Lung microvascular endothelial cell (primary cell): ENCODE measurements at regions not wholly inside any gene's neighbourhood (a gene's known extent, or its start where the extent isn't known, plus 50 kb on each side); places are given as distances from the start of the nearest gene placed in this dataset.
"Not testable (repeated sequence)": the region's sequence is repeated elsewhere in the genome, so short reads cannot be mapped to it uniquely, and the experiment has no call there.

Experiments used
- DNase-seq, 2 donors: peaks; one replicate each; pipeline versions ENCODE4 v3.0.0 to v3.0.0-alpha.2; 2010; ENCODE audit warnings: low read depth in 2 of 2

- no peak for DNase-seq
These were observed 565.2 kb downstream of the TOX3 start for GRCh38 chr16:51981725-51982124.

DNA sequence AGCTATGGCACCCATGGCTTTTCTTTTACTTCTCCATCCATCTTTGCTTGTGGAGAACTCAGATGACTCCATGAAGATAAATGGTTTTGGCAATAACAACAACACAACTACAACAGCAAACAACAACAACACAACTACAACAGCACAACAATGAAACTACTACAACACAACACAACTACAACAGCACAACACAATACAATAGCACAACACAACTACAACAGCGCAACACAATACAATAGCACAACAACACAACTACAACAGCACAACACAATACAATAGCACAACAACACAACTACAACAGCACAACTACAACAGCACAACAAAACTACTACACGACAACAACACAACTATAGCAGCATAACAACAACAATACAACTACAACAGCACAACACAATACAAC is 569.4 kb downstream of the TOX3 start:
- not testable (repeated sequence) for DNase-seq

GRCh38 chr16:51971184-51971583 is 575.8 kb downstream of the TOX3 start:
- peak; percentile 6 to 26 for DNase-seq

DNA sequence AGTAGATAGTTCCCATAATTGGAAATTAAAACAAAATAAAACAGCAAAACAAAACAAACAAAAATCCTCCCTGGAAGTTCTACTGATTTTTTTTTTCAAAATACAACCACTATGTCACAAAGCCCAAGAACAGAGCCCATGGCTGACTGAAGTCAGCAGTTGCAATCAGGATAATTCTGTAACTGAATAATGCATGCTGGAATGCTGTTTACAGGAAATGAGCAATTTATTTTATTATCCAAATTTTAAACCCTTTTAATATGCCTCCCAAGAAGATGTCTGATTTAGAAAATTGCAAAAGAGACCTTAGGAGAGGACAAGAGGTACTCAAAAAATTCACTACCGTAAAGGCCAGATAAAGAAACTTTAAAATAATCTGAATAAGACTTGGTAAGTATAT is 578.2 kb downstream of the TOX3 start:
- DNase-seq = no peak

- DNase-seq = no peak
These were observed 579.3 kb downstream of the TOX3 start for GRCh38 chr16:51967646-51968045.

- no peak for DNase-seq
These were observed 586.0 kb downstream of the TOX3 start for GRCh38 chr16:51960931-51961330.

GRCh38 chr16:51953286-51953985 is 593.5 kb downstream of the TOX3 start:
- DNase-seq = no peak

GRCh38 chr16:51952500-51952899 is 594.4 kb downstream of the TOX3 start:
- no peak for DNase-seq

- DNase-seq = no peak
These were observed 595.2 kb downstream of the TOX3 start for GRCh38 chr16:51951668-51952298.

DNA sequence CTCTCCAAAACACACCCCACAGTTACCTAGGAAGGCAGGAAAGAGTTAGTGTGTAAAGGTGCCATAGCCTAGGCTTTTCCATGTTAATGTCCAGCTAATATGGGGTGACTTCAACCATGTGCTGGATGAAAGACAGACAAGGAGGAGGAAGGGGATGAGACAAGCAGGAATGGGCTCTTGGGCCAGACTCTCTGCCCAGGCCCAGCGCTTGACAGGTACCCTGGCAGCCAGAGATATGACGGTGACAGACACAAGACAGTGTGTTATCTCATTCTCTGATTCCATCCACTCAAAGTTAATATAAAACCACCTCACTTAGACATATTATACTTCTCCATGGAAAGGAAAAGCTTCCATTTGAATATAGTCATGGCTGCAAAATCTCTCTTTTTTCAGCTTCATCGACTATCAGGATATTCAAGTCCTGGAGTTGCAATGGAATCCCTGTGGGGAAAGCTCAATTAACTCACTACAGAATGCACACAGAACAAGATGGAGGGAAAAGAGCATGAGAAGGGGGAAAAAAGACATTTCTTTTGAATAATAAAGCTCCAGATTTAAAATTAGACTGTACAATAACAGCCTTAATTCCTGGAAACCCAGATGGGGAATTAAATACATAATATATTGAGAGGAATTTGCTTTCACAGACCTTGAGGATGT is 596.7 kb downstream of the TOX3 start:
- DNase-seq = no peak

GRCh38 chr16:51949282-51949681 is 597.7 kb downstream of the TOX3 start:
- no peak for DNase-seq

GRCh38 chr16:51941412-51941811 is 605.5 kb downstream of the TOX3 start:
- no peak for DNase-seq

DNA sequence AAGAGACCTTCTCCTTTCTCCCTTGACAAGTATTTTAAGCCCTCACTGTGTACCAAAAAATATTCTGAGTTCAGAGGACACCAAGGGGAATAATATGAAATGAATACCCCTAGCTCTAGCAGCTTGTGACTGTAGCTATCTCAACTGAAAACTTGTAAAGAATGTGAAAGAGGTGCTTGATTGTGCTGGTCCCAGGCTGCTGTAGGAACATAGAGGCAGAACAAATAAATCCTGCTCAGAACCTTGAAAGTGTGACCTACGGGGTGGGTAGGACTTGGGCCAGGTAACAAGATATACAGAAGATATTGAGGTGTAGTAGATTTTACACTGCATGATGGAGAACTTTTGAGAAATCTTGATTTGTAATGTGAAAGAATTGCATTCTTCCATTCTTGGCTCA is 606.8 kb downstream of the TOX3 start:
- DNase-seq = no peak

- DNase-seq = no peak
These were observed 607.5 kb downstream of the TOX3 start for GRCh38 chr16:51939378-51939871.

GRCh38 chr16:51938861-51939260 is 608.1 kb downstream of the TOX3 start:
- no peak for DNase-seq

GRCh38 chr16:51937771-51938170 is 609.2 kb downstream of the TOX3 start:
- DNase-seq = no peak

DNA sequence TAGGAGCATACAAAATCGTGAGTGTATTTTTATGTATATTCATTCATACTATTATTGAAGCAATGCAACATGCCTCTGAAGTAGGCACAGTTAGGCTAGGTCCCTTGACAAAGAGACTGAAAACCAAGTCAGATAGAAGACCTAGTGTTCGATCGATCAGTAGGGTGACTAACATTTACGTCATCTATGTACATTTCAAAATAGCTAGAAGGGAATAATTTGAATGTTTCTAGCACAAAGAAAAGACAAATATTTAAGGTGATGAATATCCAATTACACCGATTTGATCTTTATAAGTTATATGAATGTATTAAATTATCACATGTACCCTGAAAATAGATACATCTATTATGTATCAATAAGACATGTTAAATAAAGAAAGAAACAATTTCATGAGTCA is 610.1 kb downstream of the TOX3 start:
- no peak for DNase-seq

DNA sequence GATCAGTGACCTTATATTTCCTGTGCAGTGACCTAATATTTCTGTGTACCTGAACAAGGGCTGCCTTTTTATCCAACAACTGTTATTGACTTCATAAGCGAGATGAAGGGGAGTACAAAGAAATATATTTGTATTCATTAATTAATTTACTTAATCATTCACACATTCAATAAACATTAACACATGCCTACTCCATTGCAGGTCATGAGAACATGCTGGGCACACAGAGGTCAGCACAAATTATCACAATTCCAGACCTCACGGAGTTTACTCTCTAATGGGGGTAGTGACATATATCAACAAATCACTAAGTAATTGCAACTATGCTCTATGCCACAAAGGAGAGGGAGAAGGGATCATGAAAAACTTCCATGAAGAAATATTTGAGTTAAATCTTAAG is 614.6 kb downstream of the TOX3 start:
- no peak for DNase-seq

- DNase-seq = no peak
These were observed 615.3 kb downstream of the TOX3 start for GRCh38 chr16:51931653-51932052.

DNA sequence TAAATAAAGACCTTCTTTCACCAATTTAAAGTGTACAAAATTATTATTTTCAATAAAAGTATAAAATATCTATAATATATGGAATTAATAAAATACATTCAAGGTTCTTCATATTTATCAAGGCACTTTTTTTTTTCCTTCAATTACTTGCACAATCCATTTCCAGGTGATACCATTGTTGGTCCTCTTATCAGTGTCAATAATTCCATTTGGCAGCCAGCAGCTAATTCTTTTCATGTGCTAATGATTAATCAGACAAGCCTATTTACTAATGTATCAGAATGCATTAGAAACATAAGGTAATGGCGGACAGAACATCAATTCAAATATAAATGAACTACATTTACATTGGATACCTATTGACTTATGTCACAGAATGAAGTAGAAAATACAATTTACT is 622.2 kb downstream of the TOX3 start:
- no peak for DNase-seq

- DNase-seq = no peak
These were observed 624.5 kb downstream of the TOX3 start for GRCh38 chr16:51922476-51922875.

DNA sequence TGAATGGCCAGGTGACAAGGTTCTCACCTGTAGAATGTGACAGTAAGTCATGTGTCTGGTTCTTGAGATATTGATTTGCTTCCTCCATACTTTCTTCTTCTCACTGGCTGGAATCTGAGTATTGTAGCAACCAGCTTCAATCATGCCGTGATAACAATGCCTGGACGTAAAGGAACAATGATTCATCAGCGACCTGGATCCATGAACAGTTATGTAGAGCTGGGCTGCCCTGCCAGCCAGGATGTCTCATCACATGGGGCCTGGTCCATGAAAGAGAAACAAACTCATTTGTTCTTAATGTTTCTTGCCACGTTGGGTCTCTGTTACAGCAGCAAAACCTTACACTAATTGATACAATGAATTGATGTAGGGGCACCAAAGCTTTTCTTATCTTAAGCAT is 627.2 kb downstream of the TOX3 start:
- peak; percentile 40 to 47 for DNase-seq

GRCh38 chr16:51916814-51917213 is 630.1 kb downstream of the TOX3 start:
- no peak for DNase-seq
